Tibial nerve (tissue), 4 donors: ENCODE measurements at regions not wholly inside any gene's neighbourhood (a gene's known extent, or its start where the extent isn't known, plus 50 kb on each side); places are given as distances from the start of the nearest gene placed in this dataset.

Source experiments
- DNase-seq, 2 donors: peaks; one replicate each; pipeline ENCODE4 v3.0.0-alpha.2; 2019; ENCODE audit warnings: low spot score in 2 of 2
- H3K27ac ChIP-seq, 4 donors: fragments of 200-600 bp; sonication (generic) in 3 of 4; one replicate each; pipeline ENCODE4 v1.5.1; 2017 to 2019; ENCODE audit warnings: mild to moderate bottlenecking in 1 of 4
- H3K27me3 ChIP-seq, 2 donors: fragments of 200-600 bp; sonication (generic) in 1 of 2; one replicate each; pipeline versions ENCODE4 v1.5.1 to v1.6.0; 2017 to 2019
- H3K36me3 ChIP-seq, 3 donors: fragments of 200-600 bp; sonication (generic); one replicate each; pipeline ENCODE4 v1.5.1; 2018 to 2019
- H3K4me1 ChIP-seq, 4 donors: fragments of 200-600 bp; sonication (generic) in 3 of 4; one replicate each; pipeline ENCODE4 v1.5.1; 2017 to 2019
- H3K4me3 ChIP-seq, 4 donors: fragments of 200-600 bp; sonication (generic) in 3 of 4; one replicate each; pipeline ENCODE4 v1.5.1; 2017 to 2019; ENCODE audit warnings: mild to moderate bottlenecking in 1 of 4, moderate library complexity in 1 of 4
- H3K9me3 ChIP-seq, 4 donors: fragments of 200-600 bp; sonication (generic) in 3 of 4; one replicate each; pipeline ENCODE4 v1.5.1; 2017 to 2019
- EP300 ChIP-seq, 2 donors: sonication (generic); formaldehyde crosslinking; IDR thresholded peaks; one replicate each; pipeline ENCODE4 v1.6.1; 2017; ENCODE audit warnings: antibody characterized with exemption in 2 of 2, mild to moderate bottlenecking in 1 of 2
- POLR2A ChIP-seq, 2 donors: fragments of 450-650 bp; IDR thresholded peaks; one replicate each; pipeline ENCODE4 v1.6.1; 2017; ENCODE audit warnings: antibody characterized with exemption in 2 of 2, mild to moderate bottlenecking in 2 of 2, moderate library complexity in 2 of 2
- WGBS, 2 donors: methylation state at CpG; one replicate each; pipeline ENCODE4 v1.1.5; 2018; 5-methylcytosine and 5-hydroxymethylcytosine counted together
- TF ChIP-seq, protein P1 (sequence below), 5 experiments: fragments of 200-600 bp in 3 of 5; fragments of 450-650 bp in 2 of 5; sonication (generic) in 3 of 5; IDR thresholded peaks; one replicate each; pipeline ENCODE4 v1.5.1; 2016 to 2019; ENCODE audit warnings: antibody characterized with exemption in 5 of 5, mild to moderate bottlenecking in 3 of 5, moderate library complexity in 2 of 5

DNA sequence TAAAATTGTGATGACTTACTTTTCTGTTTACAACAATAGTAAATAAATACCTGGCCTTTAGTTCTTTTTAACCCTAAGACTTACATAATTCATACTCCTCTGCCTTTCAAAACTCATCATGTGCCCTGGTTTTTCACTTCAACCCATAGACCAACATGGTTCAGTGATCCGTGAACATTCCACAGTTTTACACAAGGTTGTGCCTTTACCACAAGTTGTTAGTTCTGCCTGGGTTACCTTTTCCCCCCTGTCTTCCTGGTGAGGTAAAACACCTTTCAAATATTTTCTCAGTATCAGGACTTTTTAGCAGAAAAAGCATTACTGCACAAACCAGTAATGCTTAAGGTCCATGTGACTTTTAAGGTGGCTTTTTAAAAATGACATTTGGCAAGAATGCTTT is 1466.4 kb downstream of the PLA2G4A start:
- TF ChIP-seq, protein P1, sequence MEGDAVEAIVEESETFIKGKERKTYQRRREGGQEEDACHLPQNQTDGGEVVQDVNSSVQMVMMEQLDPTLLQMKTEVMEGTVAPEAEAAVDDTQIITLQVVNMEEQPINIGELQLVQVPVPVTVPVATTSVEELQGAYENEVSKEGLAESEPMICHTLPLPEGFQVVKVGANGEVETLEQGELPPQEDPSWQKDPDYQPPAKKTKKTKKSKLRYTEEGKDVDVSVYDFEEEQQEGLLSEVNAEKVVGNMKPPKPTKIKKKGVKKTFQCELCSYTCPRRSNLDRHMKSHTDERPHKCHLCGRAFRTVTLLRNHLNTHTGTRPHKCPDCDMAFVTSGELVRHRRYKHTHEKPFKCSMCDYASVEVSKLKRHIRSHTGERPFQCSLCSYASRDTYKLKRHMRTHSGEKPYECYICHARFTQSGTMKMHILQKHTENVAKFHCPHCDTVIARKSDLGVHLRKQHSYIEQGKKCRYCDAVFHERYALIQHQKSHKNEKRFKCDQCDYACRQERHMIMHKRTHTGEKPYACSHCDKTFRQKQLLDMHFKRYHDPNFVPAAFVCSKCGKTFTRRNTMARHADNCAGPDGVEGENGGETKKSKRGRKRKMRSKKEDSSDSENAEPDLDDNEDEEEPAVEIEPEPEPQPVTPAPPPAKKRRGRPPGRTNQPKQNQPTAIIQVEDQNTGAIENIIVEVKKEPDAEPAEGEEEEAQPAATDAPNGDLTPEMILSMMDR (IDR thresholded peaks at IDR 0.05): no peak
- TF ChIP-seq POLR2A (IDR thresholded peaks at IDR 0.05): no peak
- no peak for TF ChIP-seq EP300 (IDR thresholded peaks at IDR 0.05)
- Histone ChIP-seq H3K4me1 (no peaks in the 10 kb centered on the region), H3K4me3 (no peak overlapping the region), H3K36me3 (no peaks in the 10 kb centered on the region), H3K27me3 (no peaks in the 10 kb centered on the region), H3K9me3 (no peaks in the 10 kb centered on the region), H3K27ac (no peak overlapping the region)
- DNase-seq: no peak
- WGBS, 2 donors: 97 to 98% methylated on average over 1 of the region's 1 CpG

DNA sequence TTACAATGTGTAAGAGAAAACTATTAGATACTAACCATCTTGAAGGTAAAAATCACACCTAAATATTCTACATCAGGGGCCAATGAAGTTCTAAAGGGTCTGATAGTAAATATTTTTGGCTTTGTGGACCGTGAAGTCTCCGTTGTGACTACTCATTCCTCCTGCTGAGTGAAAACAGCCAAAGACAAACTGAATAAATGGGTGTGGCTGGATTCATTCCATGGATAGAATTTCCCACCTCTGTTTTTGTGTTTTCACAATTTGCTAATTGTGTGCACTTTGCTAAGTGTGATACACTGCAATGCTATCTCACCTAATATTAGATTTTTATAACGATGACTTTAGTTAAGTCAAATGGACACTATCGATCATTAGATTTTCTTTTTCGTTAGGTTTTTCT is 1474.0 kb downstream of the PLA2G4A start:
- 83 to 90% methylated on average over 5 of the region's 5 CpGs for WGBS, 2 donors
- H3K9me3 ChIP-seq: peaks cover 0 to 16% (median 0%) of the 10 kb centered on the region in 4 donors
- H3K27me3 ChIP-seq: no peaks in the 10 kb centered on the region
- DNase-seq: no peak
- no peak overlapping the region for H3K4me3 ChIP-seq
- no peaks in the 10 kb centered on the region for H3K36me3 ChIP-seq
- no peak for TF ChIP-seq EP300 (IDR thresholded peaks at IDR 0.05)
- TF ChIP-seq POLR2A (IDR thresholded peaks at IDR 0.05): no peak
- TF ChIP-seq, protein P1 (IDR thresholded peaks at IDR 0.05): no peak
- H3K27ac ChIP-seq: no peak overlapping the region
- no peaks in the 10 kb centered on the region for H3K4me1 ChIP-seq

DNA sequence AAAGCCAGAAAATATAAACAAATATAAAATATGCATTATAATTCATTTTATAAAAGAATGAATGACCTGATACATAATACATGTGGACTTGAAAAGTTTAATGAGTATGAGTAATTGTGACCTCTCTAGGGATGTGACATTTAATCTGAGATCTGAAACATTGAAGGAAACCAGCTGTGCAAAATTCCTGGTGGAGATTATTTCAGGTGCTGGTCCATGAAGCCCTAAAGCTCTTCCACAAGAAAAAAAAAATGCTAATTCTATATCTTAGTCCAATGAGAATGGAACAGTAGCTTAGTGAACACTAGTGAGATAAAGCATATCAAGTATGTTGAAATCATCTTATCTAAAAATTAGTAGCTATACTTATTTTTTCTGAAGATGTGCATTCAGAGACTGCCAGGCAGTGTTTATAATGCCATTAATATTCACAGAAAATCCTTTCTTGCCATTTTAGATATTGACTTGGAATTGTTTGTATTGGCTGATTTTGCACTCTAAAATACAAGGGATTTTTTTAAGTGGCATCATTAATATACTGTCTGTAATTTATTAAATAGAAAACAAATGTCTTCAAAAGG is 1485.9 kb downstream of the PLA2G4A start:
- no peaks in the 10 kb centered on the region for H3K27me3 ChIP-seq

DNA sequence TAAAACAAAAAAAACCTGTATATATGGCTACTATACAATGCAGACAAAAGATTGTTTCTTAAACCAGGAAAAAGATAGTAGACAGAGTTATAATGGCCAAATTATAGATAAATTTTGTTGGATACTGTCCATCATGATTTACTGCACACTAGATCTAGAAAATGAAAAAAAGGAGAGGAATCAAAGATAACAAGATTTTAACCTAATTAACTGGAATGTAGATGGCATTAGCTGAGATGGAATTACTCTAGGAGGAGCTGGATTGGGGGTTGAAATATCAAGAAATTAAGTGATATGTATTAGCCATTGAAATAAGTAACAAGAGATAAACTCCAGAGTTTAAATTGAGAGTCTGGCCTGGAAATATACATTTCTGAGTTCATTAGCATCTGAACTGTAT is 1489.1 kb downstream of the PLA2G4A start:
- Histone ChIP-seq H3K9me3 (no peaks in the 10 kb centered on the region), H3K36me3 (no peaks in the 10 kb centered on the region), H3K4me1 (no peaks in the 10 kb centered on the region), H3K27ac (no peak overlapping the region), H3K27me3 (no peaks in the 10 kb centered on the region), H3K4me3 (no peak overlapping the region)
- DNase-seq: no peak
- TF ChIP-seq, protein P1 (IDR thresholded peaks at IDR 0.05): no peak
- TF ChIP-seq POLR2A (IDR thresholded peaks at IDR 0.05) (no peak), EP300 (IDR thresholded peaks at IDR 0.05) (no peak)

More for the DNA sequence above, 1485.9 kb downstream of the PLA2G4A start:
- Histone ChIP-seq H3K36me3 (no peaks in the 10 kb centered on the region), H3K4me3 (no peak overlapping the region), H3K27ac (no peak overlapping the region), H3K4me1 (no peaks in the 10 kb centered on the region), H3K9me3 (no peaks in the 10 kb centered on the region)
- no peak for DNase-seq
- TF ChIP-seq, protein P1 (IDR thresholded peaks at IDR 0.05): no peak
- TF ChIP-seq POLR2A (IDR thresholded peaks at IDR 0.05) (no peak), EP300 (IDR thresholded peaks at IDR 0.05) (no peak)

DNA sequence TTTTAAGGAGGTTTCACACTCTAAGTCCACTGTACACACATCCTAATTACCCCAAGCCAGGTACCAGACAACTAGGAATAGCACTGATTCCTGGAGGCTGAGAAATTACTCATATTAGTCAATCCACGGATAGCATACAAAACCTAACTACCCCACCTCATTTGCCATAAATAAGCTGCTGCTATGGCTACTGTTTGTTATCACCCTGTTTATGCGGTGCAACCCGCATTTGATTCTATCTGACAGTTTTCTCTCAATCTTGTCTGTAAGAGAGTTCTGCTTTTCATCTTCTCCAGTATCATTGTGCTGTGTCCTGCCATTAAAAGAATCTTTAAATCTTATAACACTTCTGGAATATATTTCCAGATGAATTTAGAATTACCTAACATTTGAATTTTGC is 1496.5 kb downstream of the PLA2G4A start:
- Histone ChIP-seq H3K9me3 (no peaks in the 10 kb centered on the region), H3K4me1 (no peaks in the 10 kb centered on the region), H3K4me3 (no peak overlapping the region), H3K36me3 (no peaks in the 10 kb centered on the region), H3K27me3 (no peaks in the 10 kb centered on the region), H3K27ac (no peak overlapping the region)
- no peak for TF ChIP-seq EP300 (IDR thresholded peaks at IDR 0.05)
- no peak for TF ChIP-seq POLR2A (IDR thresholded peaks at IDR 0.05)
- TF ChIP-seq, protein P1 (IDR thresholded peaks at IDR 0.05): no peak
- DNase-seq: no peak
- 91 to 94% methylated on average over 3 of the region's 3 CpGs for WGBS, 2 donors
